ENCODE measurements at regions not wholly inside any gene's neighbourhood (a gene's known extent, or its start where the extent isn't known, plus 50 kb on each side); places are given as distances from the start of the nearest gene placed in this dataset.

GRCh38 chr1:29892247-29892646, 655.9 kb downstream of the PTPRU start (continued):
- no peak for TF ChIP-seq SRSF4 (IDR thresholded peaks at IDR 0.05; ENCODE audit: low read depth, low read length, poor library complexity, severe bottlenecking)
- TF ChIP-seq ZBED4 (CRISPR knock-in tag; IDR thresholded peaks at IDR 0.05; ENCODE audit: borderline replicate concordance) = no peak
- no peak for TF ChIP-seq JUN (CRISPR knock-in tag; IDR thresholded peaks at IDR 0.05)
- TF ChIP-seq KDM5B (CRISPR knock-in tag; IDR thresholded peaks at IDR 0.05; ENCODE audit: borderline replicate concordance) = no peak

- POLR2A ChIA-PET = no interaction called here
- no peaks in the 10 kb centered on the region for H3K4me1 ChIP-seq (ENCODE audit: insufficient read depth, low read length)
- no TSS peak for BruUV-seq (replicated peaks)
- no peaks in the 10 kb centered on the region; a peak in 1 of 5 replicates for H3K27me3 ChIP-seq (ENCODE audit: control insufficient read depth in 1 of 2, insufficient read depth in 2 of 2, low read length in 2 of 2)
- H3K9ac ChIP-seq (ENCODE audit: insufficient read depth, low read depth, low read length) = no peak overlapping the region
- CTCF ChIA-PET (ENCODE audit: low intra/inter-chr PET ratio, low total read pairs) = no interaction called here
- 0% methylated on average over 4 of the region's 7 CpGs for WGBS (ENCODE audit: low lambda C conversion rate)
- no peak overlapping the region for H3K4me3 ChIP-seq (replicated peaks in 1 of 3; ENCODE audit: insufficient read depth in 1 of 3, low read depth in 2 of 3, low read length in 3 of 3)
- H3K79me2 ChIP-seq (ENCODE audit: insufficient read depth, low read length) = no peaks in the 10 kb centered on the region
- no peaks in the 10 kb centered on the region for H4K20me1 ChIP-seq (ENCODE audit: insufficient read depth, low read length)
- H3K4me2 ChIP-seq (ENCODE audit: low read depth, low read length) = no peak overlapping the region
- DNase-seq (ENCODE audit: low spot score) = no peak
- no peaks in the 10 kb centered on the region for H3K9me3 ChIP-seq (ENCODE audit: low read length)
- in situ Hi-C loops (cut with HindIII; ENCODE audit: extremely low pct_ligation_motif_present, low pct_unique_long_range_greater_than_20kb) = no loop called here
- intact Hi-C loops (cut with micrococcal nuclease; ENCODE audit: unreplicated experiment) = no loop called here
- no peak for ATAC-seq
- H3K27ac ChIP-seq (ENCODE audit: extremely low read length, insufficient read depth, low read length) = no peak overlapping the region
- FAIRE-seq = no peak
- no peak overlapping the region for H2AFZ ChIP-seq (ENCODE audit: low read length)
- no peaks in the 10 kb centered on the region for H3K36me3 ChIP-seq (replicated peaks in 1 of 2; ENCODE audit: control insufficient read depth in 1 of 2, insufficient read depth in 2 of 2, low read length in 2 of 2)
- TF ChIP-seq XRCC5 (optimal IDR thresholded peaks at IDR 0.05; ENCODE audit: low read length) (no peak), ZC3H4 (CRISPR knock-in tag; IDR thresholded peaks at IDR 0.05; ENCODE audit: borderline replicate concordance) (no peak), HOXA5 (CRISPR knock-in tag; IDR thresholded peaks at IDR 0.05) (no peak), ZNF737 (CRISPR knock-in tag; IDR thresholded peaks at IDR 0.05; ENCODE audit: borderline replicate concordance) (no peak), PAX8 (CRISPR knock-in tag; IDR thresholded peaks at IDR 0.05; ENCODE audit: borderline replicate concordance) (no peak), ZEB1 (IDR thresholded peaks at IDR 0.05; ENCODE audit: insufficient replicate concordance, low read depth) (no peak), SP2 (CRISPR knock-in tag; IDR thresholded peaks at IDR 0.05) (no peak), KDM6A (CRISPR knock-in tag; IDR thresholded peaks at IDR 0.05; ENCODE audit: low read depth) (no peak)
Observed at GRCh38 chr1:29890201-29890959, 654.1 kb downstream of the PTPRU start.
